Jurkat, Clone E6-1 (cell line): ENCODE measurements at regions not wholly inside any gene's neighbourhood (a gene's known extent, or its start where the extent isn't known, plus 50 kb on each side); places are given as distances from the start of the nearest gene placed in this dataset.

Source experiments
- DNase-seq: peaks from one replicate; pipeline ENCODE4 v3.0.0-alpha.2; 2011; ENCODE audit warnings: low read depth, low spot score
- H3K4me3 ChIP-seq: 2 replicates; pipeline ENCODE4 v1.5.1; 2011; ENCODE audit warnings: mild to moderate bottlenecking, low read length, control low read depth, moderate library complexity

GRCh38 chr13:106361621-106362020 is 173.8 kb downstream of the EFNB2 start:
- no peak for DNase-seq
- H3K4me3 ChIP-seq, result no peak overlapping the region

- no peak overlapping the region for H3K4me3 ChIP-seq
- DNase-seq, result no peak
These were observed 178.3 kb downstream of the EFNB2 start for GRCh38 chr13:106357198-106357597.

GRCh38 chr13:106355866-106356265 is 179.6 kb downstream of the EFNB2 start:
- DNase-seq, result no peak
- H3K4me3 ChIP-seq, result no peak overlapping the region

GRCh38 chr13:106354961-106355360 is 180.5 kb downstream of the EFNB2 start:
- no peak for DNase-seq
- H3K4me3 ChIP-seq, result no peak overlapping the region

GRCh38 chr13:106352850-106353249 is 182.6 kb downstream of the EFNB2 start:
- no peak overlapping the region for H3K4me3 ChIP-seq
- DNase-seq, result no peak

- no peak for DNase-seq
- no peak overlapping the region for H3K4me3 ChIP-seq
These were observed 184.2 kb downstream of the EFNB2 start for GRCh38 chr13:106351251-106351650.

GRCh38 chr13:106350208-106350607 is 185.3 kb downstream of the EFNB2 start:
- no peak overlapping the region for H3K4me3 ChIP-seq
- DNase-seq, result no peak

GRCh38 chr13:106349080-106349931 is 186.2 kb downstream of the EFNB2 start:
- H3K4me3 ChIP-seq, result no peak overlapping the region
- DNase-seq, result no peak

GRCh38 chr13:106348075-106348840 is 187.2 kb downstream of the EFNB2 start:
- DNase-seq, result no peak
- no peak overlapping the region for H3K4me3 ChIP-seq

- no peak for DNase-seq
These were observed 191.1 kb downstream of the EFNB2 start for GRCh38 chr13:106344342-106344741.

GRCh38 chr13:106343836-106344235 is 191.6 kb downstream of the EFNB2 start:
- H3K4me3 ChIP-seq, result no peak overlapping the region
- DNase-seq, result no peak

More at GRCh38 chr13:106344342-106344741, 191.1 kb downstream of the EFNB2 start:
- no peak overlapping the region for H3K4me3 ChIP-seq

GRCh38 chr13:106340249-106340648 is 195.2 kb downstream of the EFNB2 start:
- DNase-seq, result no peak
- no peak overlapping the region for H3K4me3 ChIP-seq

- DNase-seq, result no peak
- H3K4me3 ChIP-seq, result no peak overlapping the region
These were observed 198.2 kb downstream of the EFNB2 start for GRCh38 chr13:106337096-106337850.

GRCh38 chr13:106336668-106337067 is 198.8 kb downstream of the EFNB2 start:
- H3K4me3 ChIP-seq, result no peak overlapping the region
- no peak for DNase-seq

GRCh38 chr13:106332621-106333020 is 202.8 kb downstream of the EFNB2 start:
- no peak for DNase-seq
- H3K4me3 ChIP-seq, result no peak overlapping the region

- no peak for DNase-seq
- H3K4me3 ChIP-seq, result no peak overlapping the region
These were observed 204.3 kb downstream of the EFNB2 start for GRCh38 chr13:106331116-106331515.

- no peak for DNase-seq
- no peak overlapping the region for H3K4me3 ChIP-seq
These were observed 205.5 kb downstream of the EFNB2 start for GRCh38 chr13:106329941-106330340.

GRCh38 chr13:106326751-106327150 is 208.7 kb downstream of the EFNB2 start:
- no peak for DNase-seq
- no peak overlapping the region for H3K4me3 ChIP-seq

- H3K4me3 ChIP-seq, result no peak overlapping the region
- DNase-seq, result no peak
These were observed 211.0 kb downstream of the EFNB2 start for GRCh38 chr13:106324444-106324843.

GRCh38 chr13:106322628-106323027 is 212.8 kb downstream of the EFNB2 start:
- no peak overlapping the region for H3K4me3 ChIP-seq
- DNase-seq, result no peak
